T-cell (primary cell): ENCODE measurements at regions not wholly inside any gene's neighbourhood (a gene's known extent, or its start where the extent isn't known, plus 50 kb on each side); places are given as distances from the start of the nearest gene placed in this dataset.
"Not testable (repeated sequence)": the region's sequence is repeated elsewhere in the genome, so short reads cannot be mapped to it uniquely, and the experiment has no call there.

Source experiments
- ATAC-seq, 4 experiments: fragments of 200-7000 bp in 3 of 4; fragments of 150-1000 bp in 1 of 4; cut with Tn5 transposase; replicated peaks in 1 of 4; 1 replicate in 3 of 4; 2 replicates in 1 of 4; pipeline ENCODE4 v1.10.0; 2021; ENCODE audit warnings: moderate library complexity in 3 of 4, mild to moderate bottlenecking in 2 of 4, moderate number of reproducible peaks in 1 of 4
- CTCF ChIA-PET, 2 donors: fragments of 300-600 bp; sonication (Branson Sonifier 250); formaldehyde crosslinking; loops; one replicate each; lab custom pipeline; 2022; ENCODE audit warnings: antibody characterized with exemption in 2 of 2; lab: Charles Lee
- POLR2A ChIA-PET, 2 donors: fragments of 300-600 bp; sonication (Branson Sonifier 250); formaldehyde crosslinking; loops; one replicate each; lab custom pipeline; 2022; ENCODE audit warnings: antibody characterized with exemption in 2 of 2; lab: Charles Lee
- DNase-seq, 35 experiments: peaks; one replicate each; pipeline versions ENCODE4 v3.0.0 to v3.0.0-alpha.2; 2013 to 2023
- H3K27ac ChIP-seq: one replicate; pipeline ENCODE4 v1.5.1; 2013; ENCODE audit warnings: low read length
- H3K27me3 ChIP-seq, 2 experiments: replicated peaks in 1 of 2; 1 replicate in 1 of 2; 2 replicates in 1 of 2; pipeline versions ENCODE4 v1.6.1 to v1.7.0; 2013; ENCODE audit warnings: low read length in 1 of 2, mixed read lengths in 1 of 2; ENCODE audit not compliant: control insufficient read depth in 2 of 2, insufficient read depth in 2 of 2; ENCODE audit errors: extremely low read depth in 1 of 2
- H3K36me3 ChIP-seq, 2 donors: 1 replicate in 1 of 2; 2 replicates in 1 of 2; pipeline versions ENCODE4 v1.6.1 to v1.7.0; 2013; ENCODE audit warnings: low read length in 1 of 2; ENCODE audit not compliant: control insufficient read depth in 2 of 2, insufficient read depth in 1 of 2; ENCODE audit errors: extremely low read depth in 1 of 2
- H3K4me1 ChIP-seq, 2 experiments: 1 replicate in 1 of 2; 2 replicates in 1 of 2; pipeline versions ENCODE4 v1.6.1 to v1.7.0; 2013; ENCODE audit warnings: low read length in 2 of 2, mixed read lengths in 1 of 2; ENCODE audit not compliant: insufficient read depth in 2 of 2, control insufficient read depth in 1 of 2; ENCODE audit errors: extremely low read depth in 1 of 2
- H3K4me3 ChIP-seq, 2 donors: 1 replicate in 1 of 2; 2 replicates in 1 of 2; pipeline versions ENCODE4 v1.5.1 to v1.7.0; 2013; ENCODE audit warnings: mild to moderate bottlenecking in 2 of 2, low read length in 1 of 2, moderate library complexity in 1 of 2; ENCODE audit not compliant: control insufficient read depth in 1 of 2; ENCODE audit errors: extremely low read depth in 1 of 2
- H3K9me3 ChIP-seq: 2 replicates; pipeline ENCODE4 v1.7.0; 2013
- H3K27ac Mint-ChIP-seq, 2 donors: one replicate each; pipeline ENCODE4 v1.8.0; 2020 to 2021; ENCODE audit warnings: mild to moderate bottlenecking in 2 of 2, mixed read lengths in 2 of 2
- H3K27me3 Mint-ChIP-seq, 2 donors: one replicate each; pipeline ENCODE4 v1.8.0; 2021 to 2022; ENCODE audit warnings: mixed read lengths in 2 of 2
- H3K36me3 Mint-ChIP-seq: one replicate; pipeline ENCODE4 v1.8.0; 2021; ENCODE audit warnings: mixed read lengths
- H3K4me1 Mint-ChIP-seq, 3 donors: one replicate each; pipeline ENCODE4 v1.8.0; 2020 to 2022; ENCODE audit warnings: mixed read lengths in 3 of 3, mild to moderate bottlenecking in 1 of 3
- H3K4me3 Mint-ChIP-seq, 3 donors: one replicate each; pipeline ENCODE4 v1.8.0; 2020 to 2022; ENCODE audit warnings: mild to moderate bottlenecking in 3 of 3, mixed read lengths in 3 of 3, moderate library complexity in 3 of 3
- H3K9me3 Mint-ChIP-seq, 3 donors: one replicate each; pipeline ENCODE4 v1.8.0; 2020 to 2022; ENCODE audit warnings: mixed read lengths in 3 of 3
- WGBS: methylation state at CpG from one replicate; pipeline ENCODE4 v1.1.5; 2013; ENCODE audit warnings: missing lambda C conversion rate; ENCODE audit not compliant: insufficient coverage; 5-methylcytosine and 5-hydroxymethylcytosine counted together

DNA sequence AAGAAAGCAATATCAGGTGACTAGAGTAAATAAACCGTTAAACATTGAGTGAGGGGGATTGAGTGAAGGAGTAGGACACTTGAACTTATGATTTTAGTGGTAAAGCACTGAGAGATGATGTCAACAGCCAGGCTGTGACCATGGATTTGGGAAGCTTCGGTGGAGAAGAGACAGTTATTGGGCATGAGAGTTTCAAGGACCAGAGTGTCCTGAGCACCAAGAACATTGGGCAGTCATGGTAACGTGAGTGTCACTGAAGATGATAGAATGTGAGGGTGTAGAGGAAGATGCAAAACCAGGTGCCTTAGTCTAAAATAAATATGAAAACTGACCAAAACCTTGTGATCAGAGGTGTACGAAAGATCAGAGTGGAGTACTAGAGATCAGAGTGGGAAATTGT, 248.1 kb downstream of the ASXL3 start:
- no peak overlapping the region for H3K4me3 ChIP-seq
- CTCF ChIA-PET: no interaction called here
- H3K4me1 Mint-ChIP-seq: no peaks in the 10 kb centered on the region
- no peak overlapping the region for H3K27ac Mint-ChIP-seq
- no peaks in the 10 kb centered on the region for H3K9me3 ChIP-seq
- H3K36me3 ChIP-seq: no peaks in the 10 kb centered on the region
- peaks cover 8 to 14% (median 8%) of the 10 kb centered on the region in 3 donors for H3K9me3 Mint-ChIP-seq
- DNase-seq: no peak
- POLR2A ChIA-PET: no interaction called here
- no peaks in the 10 kb centered on the region for H3K27me3 ChIP-seq
- no peaks in the 10 kb centered on the region for H3K4me1 ChIP-seq
- no peaks in the 10 kb centered on the region for H3K27me3 Mint-ChIP-seq
- H3K36me3 Mint-ChIP-seq: no peaks in the 10 kb centered on the region
- WGBS: 74% methylated on average over 4 of the region's 4 CpGs
- ATAC-seq: no peak
- H3K4me3 Mint-ChIP-seq: no peak overlapping the region
- no peak overlapping the region for H3K27ac ChIP-seq

DNA sequence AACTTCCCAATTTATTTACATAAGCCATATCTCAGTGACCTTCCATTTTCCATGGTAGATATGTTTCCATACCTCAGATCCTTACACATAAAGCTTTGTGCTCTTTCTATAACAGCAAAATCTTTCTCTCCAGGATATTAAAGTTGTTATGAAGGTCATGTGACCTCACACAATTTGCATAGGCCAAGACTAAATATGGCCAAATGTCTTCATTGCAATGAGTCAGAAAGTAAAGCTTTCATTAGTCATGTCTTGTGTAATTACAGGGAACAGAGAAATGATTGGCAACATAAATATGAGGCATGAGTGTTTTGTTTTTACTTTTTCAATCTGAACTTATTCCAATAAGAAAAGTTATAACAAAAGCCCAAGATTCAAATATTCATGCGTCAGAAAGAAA, 243.5 kb downstream of the ASXL3 start:
- no peak overlapping the region for H3K27ac ChIP-seq
- ATAC-seq (no peak), DNase-seq (no peak)
- Mint-ChIP-seq H3K9me3 (peaks cover 6 to 14% (median 8%) of the 10 kb centered on the region in 3 donors), H3K27me3 (no peaks in the 10 kb centered on the region), H3K4me3 (no peak overlapping the region), H3K36me3 (no peaks in the 10 kb centered on the region), H3K4me1 (no peaks in the 10 kb centered on the region), H3K27ac (no peak overlapping the region)
- H3K4me3 ChIP-seq: no peak overlapping the region
- H3K4me1 ChIP-seq: no peaks in the 10 kb centered on the region
- no peaks in the 10 kb centered on the region for H3K27me3 ChIP-seq
- ChIA-PET CTCF (no interaction called here), POLR2A (no interaction called here)
- WGBS: no CpG with 5 or more reads among the region's 1 CpG
- no peaks in the 10 kb centered on the region for H3K36me3 ChIP-seq
- no peaks in the 10 kb centered on the region for H3K9me3 ChIP-seq

DNA sequence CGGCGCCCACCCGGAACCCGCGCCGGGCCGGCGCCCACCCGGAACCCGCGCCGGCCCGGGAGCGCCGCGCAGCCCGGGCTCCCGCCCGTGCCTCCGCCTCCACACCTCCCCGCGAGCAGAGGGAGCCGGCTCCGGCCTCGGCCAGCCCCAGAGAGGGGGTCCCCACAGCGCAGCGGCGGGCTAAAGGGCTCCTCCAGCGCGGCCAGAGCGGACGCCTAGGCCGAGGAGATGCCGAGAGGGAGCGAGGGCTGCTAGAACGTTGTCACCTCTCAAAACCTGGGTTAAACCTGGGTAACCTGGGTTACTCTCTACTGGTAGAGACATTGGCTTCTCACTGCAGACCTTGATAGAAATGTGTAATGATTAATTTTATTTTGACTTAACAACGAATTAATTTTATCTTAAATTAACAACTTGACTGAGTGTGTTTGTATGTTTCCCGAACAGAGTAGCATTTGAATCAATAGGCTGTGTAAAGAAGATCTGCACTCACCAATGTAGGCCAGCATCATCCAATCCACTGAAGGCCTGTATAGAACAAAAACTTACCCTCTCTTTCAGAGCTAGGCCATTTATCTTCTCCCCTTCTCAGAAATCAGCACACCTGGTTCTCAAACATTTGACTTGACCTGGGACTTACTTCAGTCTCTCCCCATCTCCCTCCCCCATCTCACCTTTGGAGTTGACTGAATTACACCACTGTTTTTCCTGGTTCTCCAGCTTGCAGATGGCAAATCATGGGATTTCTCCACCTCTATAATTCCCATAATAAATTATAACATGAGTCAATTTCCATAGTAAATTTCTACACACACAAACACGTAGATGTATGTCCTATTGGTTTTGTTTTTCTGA, 242.7 kb downstream of the ASXL3 start:
- WGBS: 52% methylated on average over 26 of the region's 39 CpGs
- Mint-ChIP-seq H3K36me3 (no peaks in the 10 kb centered on the region), H3K4me1 (no peaks in the 10 kb centered on the region), H3K27me3 (no peaks in the 10 kb centered on the region), H3K27ac (no peak overlapping the region), H3K4me3 (no peak overlapping the region), H3K9me3 (peaks cover 3 to 8% (median 6%) of the 10 kb centered on the region in 3 donors)
- no peak for ATAC-seq
- Histone ChIP-seq H3K27ac (no peak overlapping the region), H3K9me3 (no peaks in the 10 kb centered on the region), H3K27me3 (no peaks in the 10 kb centered on the region), H3K36me3 (no peaks in the 10 kb centered on the region), H3K4me3 (no peak overlapping the region), H3K4me1 (no peaks in the 10 kb centered on the region)
- ChIA-PET POLR2A (no interaction called here), CTCF (no interaction called here)
- DNase-seq: no peak

DNA sequence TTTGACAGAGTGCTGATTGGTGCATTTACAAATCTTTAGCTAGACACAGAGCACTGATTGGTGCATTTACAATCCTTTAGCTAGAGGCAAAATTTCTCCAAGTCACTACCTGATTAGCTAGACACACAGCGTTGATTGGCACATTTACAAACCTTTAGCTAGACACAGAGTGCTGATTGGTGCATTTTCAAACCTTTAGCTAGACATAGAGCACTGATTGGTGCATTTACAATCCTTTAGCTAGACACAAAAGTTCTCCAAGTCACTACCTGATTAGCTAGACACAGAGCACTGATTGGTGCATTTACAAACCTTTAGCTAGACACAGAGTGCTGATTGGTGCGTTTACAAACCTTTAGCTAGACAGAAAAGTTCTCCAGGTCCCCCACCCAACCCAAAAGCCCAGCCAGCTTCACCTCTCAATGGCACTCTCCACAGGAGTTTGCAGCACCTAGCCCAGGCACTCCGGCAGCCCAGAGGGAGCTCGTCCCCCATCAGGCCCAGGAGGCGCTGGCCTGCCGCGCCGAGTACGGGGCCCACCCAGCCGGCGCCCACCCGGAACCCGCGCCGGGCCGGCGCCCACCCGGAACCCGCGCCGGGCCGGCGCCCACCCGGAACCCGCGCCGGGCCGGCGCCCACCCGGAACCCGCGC, 241.8 kb downstream of the ASXL3 start:
- H3K4me3 Mint-ChIP-seq, POLR2A ChIA-PET: not testable (repeated sequence)
- 92% methylated on average over 4 of the region's 32 CpGs for WGBS

DNA sequence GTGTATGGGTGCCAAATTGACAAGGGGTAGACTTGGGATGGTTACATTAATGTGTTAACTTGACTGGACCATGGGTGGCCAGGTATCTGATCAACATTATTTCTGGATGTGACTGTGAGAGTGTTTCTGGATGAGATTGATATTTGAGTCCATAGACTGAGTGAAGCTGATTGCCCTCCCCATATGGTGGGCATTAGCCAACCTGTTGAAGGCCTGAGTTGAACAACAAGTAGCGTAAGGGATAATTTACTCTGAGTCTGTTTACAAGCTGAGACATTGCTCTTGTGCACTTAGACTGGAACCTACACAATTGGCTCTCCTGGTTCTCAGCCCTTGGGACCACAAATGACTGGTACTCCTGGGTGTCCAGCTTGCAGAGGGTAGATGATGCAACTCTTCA, 240.1 kb downstream of the ASXL3 start:
- H3K27ac ChIP-seq: no peak overlapping the region
- WGBS: no CpG with 5 or more reads among the region's 1 CpG

More for the DNA sequence above, 241.8 kb downstream of the ASXL3 start:
- not testable (repeated sequence) for DNase-seq, H3K9me3 Mint-ChIP-seq, H3K4me1 Mint-ChIP-seq, ATAC-seq, H3K27ac ChIP-seq, H3K4me1 ChIP-seq, H3K27me3 Mint-ChIP-seq, H3K27ac Mint-ChIP-seq, H3K36me3 ChIP-seq, H3K9me3 ChIP-seq, H3K27me3 ChIP-seq, H3K4me3 ChIP-seq, H3K36me3 Mint-ChIP-seq
- CTCF ChIA-PET: interaction anchor here in 1 of 2 donors (0.6 kb wide), 1 partner anchor 153 kb away, joined by 3 read pairs; no protein-coding TSS in a partner anchor

DNA sequence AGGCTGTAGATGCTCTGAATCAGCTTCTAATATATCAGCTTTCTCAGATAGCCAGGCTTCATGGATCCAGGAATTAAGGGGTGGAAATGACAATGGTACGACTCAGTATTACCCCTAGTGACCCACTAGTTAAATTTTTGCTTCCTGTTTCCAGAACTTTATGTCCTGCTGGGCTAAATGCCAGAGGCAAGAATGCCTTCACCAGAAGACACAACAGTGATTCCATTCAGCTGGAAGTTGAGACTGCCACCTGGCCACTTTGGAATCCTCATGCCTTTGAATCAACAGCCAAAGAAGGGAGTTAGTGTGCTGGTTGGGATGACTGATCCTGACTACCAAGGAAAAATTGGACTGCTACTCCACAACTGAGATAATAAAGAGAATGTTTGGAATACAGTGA, 239.1 kb downstream of the ASXL3 start:
- no CpG with 5 or more reads among the region's 1 CpG for WGBS
- ATAC-seq: no peak
- no peak overlapping the region for H3K4me3 ChIP-seq

More for the DNA sequence above, 240.1 kb downstream of the ASXL3 start:
- no peak overlapping the region for H3K4me3 ChIP-seq
- DNase-seq: no peak
- H3K36me3 Mint-ChIP-seq: no peaks in the 10 kb centered on the region
- no peak for ATAC-seq
- no peaks in the 10 kb centered on the region for H3K36me3 ChIP-seq
- no peak overlapping the region for H3K27ac Mint-ChIP-seq
- peaks cover 0 to 4% (median 0%) of the 10 kb centered on the region in 3 donors for H3K9me3 Mint-ChIP-seq
- no peaks in the 10 kb centered on the region for H3K4me1 ChIP-seq
- H3K27me3 Mint-ChIP-seq: no peaks in the 10 kb centered on the region
- no peaks in the 10 kb centered on the region for H3K4me1 Mint-ChIP-seq
- no peaks in the 10 kb centered on the region for H3K9me3 ChIP-seq
- ChIA-PET CTCF (no interaction called here), POLR2A (no interaction called here)
- no peak overlapping the region for H3K4me3 Mint-ChIP-seq
- H3K27me3 ChIP-seq: no peaks in the 10 kb centered on the region

More for the DNA sequence above, 239.1 kb downstream of the ASXL3 start:
- Mint-ChIP-seq H3K27ac (no peak overlapping the region), H3K36me3 (no peaks in the 10 kb centered on the region), H3K9me3 (peaks cover 0 to 4% (median 3%) of the 10 kb centered on the region in 3 donors), H3K4me1 (no peaks in the 10 kb centered on the region), H3K4me3 (no peak overlapping the region), H3K27me3 (no peaks in the 10 kb centered on the region)
- CTCF ChIA-PET: no interaction called here
- Histone ChIP-seq H3K27ac (no peak overlapping the region), H3K27me3 (no peaks in the 10 kb centered on the region), H3K36me3 (no peaks in the 10 kb centered on the region), H3K9me3 (no peaks in the 10 kb centered on the region), H3K4me1 (no peaks in the 10 kb centered on the region)
- no peak for DNase-seq
- POLR2A ChIA-PET: no interaction called here
